NCI-H460 (cell line): ENCODE measurements at regions not wholly inside any gene's neighbourhood (a gene's known extent, or its start where the extent isn't known, plus 50 kb on each side); places are given as distances from the start of the nearest gene placed in this dataset.

Experiments used
- DNase-seq: peaks from one replicate; pipeline ENCODE4 v3.0.0-alpha.2; 2016; ENCODE audit warnings: low read depth; ENCODE audit errors: extremely low read depth

DNA sequence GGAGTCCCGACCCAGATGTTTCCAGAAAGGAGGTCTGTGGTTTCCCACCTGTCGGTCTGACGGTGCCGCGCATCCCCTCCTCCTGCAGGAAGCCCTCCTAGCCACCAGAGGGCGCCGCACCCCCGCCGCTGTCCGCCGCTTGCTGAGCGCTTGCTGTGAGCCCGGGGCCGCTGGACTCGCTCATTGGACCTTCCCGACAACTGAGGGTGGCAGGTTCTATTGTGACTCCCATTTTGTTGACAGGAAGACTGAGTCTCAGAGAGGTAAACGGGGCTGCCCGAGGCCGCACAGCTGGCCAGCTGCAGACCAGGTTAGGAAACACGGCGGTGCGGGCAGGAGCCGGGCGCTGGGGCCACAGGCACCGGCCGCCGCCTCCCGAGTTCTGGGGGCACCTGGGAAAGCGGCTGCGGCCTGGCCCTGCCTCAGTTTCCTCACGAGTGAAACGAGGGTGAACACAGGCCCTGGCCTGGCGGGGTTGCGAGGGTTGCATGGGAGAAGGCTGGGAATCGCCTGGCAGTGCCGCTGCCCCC lies 191.1 kb upstream of the CIBAR2 start:
- DNase-seq = peak; percentile 19

DNA sequence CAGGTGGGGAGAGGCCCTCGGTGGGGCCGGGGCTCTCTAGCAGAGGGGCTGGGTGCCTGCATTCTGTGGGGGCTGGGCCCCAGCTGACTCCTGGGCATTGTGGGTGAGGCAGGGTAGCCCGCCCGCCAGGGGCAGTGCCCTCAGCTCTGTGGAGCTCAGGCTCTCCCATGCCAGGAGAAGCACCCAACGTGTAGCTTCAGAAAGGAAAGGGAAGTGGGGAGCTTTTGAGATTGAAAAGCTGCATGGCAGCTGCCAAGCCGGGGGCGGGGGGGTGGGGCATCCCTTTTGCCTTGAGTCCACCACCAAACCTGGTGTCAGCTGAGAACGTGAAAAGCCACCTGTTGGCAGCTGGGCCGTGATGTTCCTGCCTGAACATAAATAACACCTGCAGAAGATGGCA lies 192.1 kb upstream of the CIBAR2 start:
- DNase-seq = no peak

DNA sequence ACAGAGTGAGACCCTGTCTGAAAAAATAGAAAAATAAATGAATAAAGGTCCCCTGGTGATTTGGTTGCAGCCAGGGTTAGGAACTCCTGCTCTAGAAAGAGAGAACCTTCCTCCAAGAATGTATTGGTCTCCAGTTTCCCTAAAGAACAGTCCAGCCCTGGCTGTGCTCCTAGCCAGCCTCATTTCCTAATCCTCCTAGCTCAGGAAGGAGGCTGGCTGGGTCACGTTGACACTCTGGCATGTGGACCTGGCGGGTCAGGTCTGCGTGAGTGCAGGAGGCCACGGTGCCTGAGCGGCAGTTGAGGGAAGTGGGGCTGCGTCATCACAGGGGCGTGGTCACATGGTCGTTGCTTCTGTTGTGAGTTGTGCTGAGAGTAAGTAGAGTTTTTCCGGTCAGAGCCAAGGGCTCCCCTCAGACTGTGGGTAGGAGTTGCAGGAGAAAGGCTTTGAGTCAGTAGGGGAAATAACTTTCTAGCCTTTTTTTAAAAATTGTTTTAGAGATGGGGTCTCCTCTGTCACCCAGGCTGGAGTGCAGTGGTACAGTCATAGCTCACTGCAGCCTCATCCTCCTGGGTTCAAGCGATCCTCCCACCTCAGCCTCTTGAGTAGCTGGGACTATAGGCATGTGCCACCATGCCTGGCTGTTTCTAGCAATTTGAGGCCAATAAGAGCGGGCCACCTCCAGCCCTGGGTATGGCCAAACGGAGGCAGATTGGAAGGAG lies 194.0 kb upstream of the CIBAR2 start:
- DNase-seq = peak; percentile 17

- no peak for DNase-seq
Measured at GRCh38 chr16:85306793-85307551, 194.7 kb upstream of the CIBAR2 start.

- DNase-seq = no peak
Measured at GRCh38 chr16:85307552-85308364, 195.5 kb upstream of the CIBAR2 start.

- no peak for DNase-seq
Measured at GRCh38 chr16:85308611-85309540, 196.6 kb upstream of the CIBAR2 start.

DNA sequence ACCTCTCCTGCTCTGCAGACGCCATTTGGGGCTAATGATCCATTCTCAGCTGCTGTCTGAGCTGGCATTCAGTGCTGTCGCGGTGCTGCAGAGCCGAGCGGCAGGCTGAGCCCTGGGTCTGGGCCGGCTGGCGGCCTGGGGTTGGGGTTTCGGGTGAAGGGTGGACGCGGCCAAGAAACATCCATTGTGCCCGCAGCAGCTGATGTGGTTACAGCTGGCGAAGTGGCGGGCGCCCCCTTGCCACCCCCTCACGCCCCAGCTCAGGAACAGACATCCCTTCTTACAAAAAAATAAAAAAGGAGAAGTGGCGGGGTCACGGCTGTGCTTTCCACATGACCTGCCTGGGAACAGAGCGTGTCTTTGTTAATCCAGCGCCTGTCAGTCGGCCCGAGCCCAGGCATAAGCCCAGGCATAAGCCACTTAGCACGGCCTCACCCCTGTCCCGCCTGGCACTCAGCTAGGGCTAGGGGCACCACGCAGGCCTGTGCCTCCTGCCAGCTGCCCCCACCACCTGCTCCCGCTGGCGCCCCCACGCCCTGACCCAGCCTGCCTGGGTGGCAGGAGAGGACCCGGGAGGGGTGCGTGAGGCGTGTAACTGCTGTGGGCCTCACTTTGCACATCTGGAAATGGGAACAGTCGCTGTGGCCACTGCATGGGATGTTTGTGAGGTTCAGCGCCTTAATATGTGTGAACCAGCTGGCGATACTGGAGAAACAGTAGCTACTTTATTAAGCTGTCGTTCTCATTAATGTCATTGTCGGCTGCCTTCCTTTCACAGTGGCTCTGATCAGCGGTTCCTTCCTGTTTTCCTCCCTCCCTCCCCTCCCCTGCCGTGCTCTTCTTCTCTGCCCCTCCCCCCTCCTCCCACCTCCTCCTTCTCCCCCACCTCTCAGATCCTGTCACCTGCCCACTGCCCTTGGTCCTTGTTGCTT lies 197.7 kb upstream of the CIBAR2 start:
- no peak for DNase-seq

DNA sequence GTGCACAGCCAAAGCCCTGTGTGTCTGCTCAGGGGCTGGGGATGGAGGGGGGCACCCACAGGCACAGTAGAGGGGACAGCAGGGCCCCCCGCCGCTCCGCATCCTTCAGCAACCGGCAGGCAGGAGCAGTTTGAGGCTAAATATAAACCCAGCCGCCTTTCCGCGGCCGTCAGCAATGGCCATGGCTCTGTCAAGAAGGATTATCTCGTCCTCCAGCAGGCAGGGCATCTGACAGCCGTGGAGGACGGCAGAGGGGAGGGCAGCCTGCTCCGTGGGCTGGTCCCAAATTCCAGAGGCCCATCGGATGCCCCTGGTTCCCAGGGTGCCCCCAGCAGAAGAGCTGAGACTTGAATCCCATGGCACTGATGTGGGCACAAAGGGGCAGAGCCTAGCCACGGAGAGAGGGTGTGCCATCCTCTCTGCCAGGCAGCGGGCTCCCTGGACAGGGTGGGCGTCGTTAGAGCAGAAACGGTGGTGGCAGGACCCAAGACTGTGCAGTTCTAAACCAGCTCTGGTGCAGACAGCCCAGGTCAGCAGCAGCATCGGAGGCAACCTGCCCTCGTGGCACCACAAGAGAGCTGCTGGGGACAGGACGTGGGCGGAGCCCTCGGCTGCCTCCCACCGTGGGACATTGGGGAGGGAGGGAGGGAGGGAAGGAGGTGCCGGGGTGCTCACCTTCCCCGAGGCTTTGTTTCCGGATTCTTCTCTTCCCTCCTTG lies 198.8 kb upstream of the CIBAR2 start:
- no peak for DNase-seq

GRCh38 chr16:85311741-85312140 lies 199.5 kb upstream of the CIBAR2 start:
- no peak for DNase-seq

DNA sequence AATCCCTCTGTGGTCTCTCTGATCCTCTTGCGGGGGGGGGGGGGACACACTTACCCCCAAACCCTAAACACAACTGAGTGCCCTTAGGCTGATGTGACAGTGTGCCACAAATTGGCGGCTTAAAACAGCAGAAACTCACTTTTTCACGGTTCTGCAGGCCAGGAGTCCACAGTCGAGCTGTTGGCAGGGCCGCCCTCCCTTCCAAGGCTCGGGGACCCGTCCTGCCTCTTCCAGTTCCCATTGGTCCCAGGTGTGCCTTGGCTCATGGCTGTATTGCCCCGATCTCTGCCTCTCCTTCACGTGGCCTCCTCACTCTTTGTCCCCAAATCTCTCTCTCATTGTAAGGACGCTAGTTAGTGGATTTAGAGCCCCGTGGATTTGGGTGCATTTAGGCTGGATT lies 199.9 kb upstream of the CIBAR2 start:
- DNase-seq = no peak

DNA sequence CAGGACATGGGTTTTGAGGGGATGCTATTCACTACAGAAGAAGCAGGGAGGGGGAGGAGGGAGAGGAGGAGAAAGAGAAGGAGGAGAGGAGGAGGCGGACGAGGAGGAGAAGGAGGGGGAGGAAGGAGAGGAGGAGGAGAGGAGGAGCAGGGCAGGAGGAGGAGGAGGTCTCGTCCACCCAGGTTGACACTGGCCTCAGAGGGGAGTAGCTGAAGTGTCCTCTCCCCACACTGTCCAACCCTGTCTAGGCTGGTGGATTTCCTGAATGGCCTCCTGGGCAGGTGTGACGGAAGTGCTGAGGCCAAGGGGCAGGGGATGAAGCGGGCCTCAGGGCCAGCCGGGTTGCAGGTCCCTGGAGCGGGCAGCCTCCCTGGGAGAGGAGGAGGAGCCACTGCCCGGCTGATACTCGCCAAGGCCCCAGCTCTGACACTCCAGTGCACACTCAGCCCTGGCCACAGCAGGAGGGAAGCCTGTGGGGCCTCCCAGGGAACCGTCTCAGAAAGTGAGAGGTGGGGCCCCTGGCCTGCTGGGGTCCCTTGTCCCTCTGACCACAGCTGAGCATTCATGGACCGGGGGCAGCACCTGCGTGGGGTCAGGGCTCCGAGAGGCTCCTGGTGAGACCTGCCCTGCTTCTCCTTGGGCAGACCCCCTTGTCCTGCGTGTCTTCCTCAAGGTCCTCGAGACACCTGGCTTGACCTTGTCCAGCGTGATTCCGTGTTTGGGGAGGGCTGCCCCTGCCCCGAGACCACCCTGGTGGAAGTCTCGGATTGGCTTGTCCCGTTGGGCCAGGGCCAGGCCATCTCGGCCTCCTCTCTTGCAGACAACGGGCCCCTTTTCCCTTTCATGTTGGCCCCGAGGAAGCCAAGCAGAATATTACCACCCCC lies 200.6 kb upstream of the CIBAR2 start:
- DNase-seq = no peak

DNA sequence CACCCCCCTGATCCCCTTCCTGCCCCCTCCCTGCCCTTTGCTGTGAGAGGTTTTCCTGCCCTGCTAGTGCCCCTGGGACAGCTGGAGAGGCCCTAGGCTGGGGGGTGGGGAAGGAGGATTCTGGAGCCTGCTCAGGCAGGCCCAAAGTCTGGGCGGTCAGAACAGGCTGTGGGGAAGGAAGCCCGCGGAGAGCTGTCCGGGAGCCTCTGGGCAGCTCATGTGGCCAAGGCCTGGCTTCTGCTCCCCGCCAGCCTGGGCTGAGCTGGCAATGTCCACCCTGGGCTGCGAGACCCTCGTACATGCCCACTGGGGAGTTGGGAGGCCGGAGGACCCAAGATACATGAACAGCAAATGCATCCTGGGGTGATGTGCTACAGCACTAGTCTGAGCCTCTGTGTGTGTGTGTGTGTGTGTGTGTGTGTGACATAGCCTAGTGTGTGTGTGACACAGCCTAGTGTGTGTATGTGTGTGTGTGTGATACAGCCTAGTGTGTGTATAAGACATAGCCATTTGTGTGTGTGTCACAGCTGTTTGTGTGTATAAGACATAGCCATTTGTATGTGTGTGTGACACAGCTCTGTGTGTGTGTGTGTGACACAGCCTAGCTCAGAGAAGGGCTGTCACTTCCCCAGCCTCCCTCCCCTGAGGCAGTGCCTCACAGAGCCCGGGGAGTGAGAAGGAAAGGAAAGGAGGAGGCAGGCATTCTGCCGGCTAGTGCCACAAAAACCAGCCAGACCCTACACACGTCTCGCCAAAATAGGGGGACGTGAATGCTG lies 201.4 kb upstream of the CIBAR2 start:
- DNase-seq = no peak

GRCh38 chr16:85314512-85314971 lies 202.3 kb upstream of the CIBAR2 start:
- no peak for DNase-seq

DNA sequence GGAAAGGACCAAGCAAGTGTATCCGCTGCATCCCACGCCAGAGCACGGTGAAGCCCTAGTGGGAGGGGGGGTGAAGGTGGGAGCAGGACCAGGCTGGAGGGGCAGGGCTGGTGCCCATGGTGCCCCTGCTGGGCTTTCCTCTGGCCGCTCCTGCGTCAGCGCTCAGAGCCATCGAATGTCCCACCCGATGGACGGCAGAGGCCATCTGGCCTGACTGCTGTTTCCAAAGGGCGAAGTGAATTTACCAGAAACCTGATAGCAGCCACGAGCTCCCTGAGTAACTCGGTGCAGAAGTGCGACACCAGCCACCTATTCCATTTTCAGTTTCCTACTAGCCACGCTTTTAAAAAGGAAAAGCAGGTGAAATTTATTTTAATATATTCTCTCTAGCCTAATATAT lies 203.6 kb upstream of the CIBAR2 start:
- no peak for DNase-seq

- DNase-seq = peak; percentile 36
Measured at GRCh38 chr16:85316321-85316919, 204.1 kb upstream of the CIBAR2 start.

- DNase-seq = no peak
Measured at GRCh38 chr16:85316944-85317343, 204.7 kb upstream of the CIBAR2 start.
